ENCODE measurements at regions not wholly inside any gene's neighbourhood (a gene's known extent, or its start where the extent isn't known, plus 50 kb on each side); places are given as distances from the start of the nearest gene placed in this dataset.

GRCh38 chr12:83709899-83710298 lies 1023.2 kb downstream of the TMTC2 start:
- TF ChIP-seq RXRA (IDR thresholded peaks at IDR 0.05; ENCODE audit: insufficient read depth, low read depth, low read length) (no peak), CTCF (IDR thresholded peaks at IDR 0.05; ENCODE audit: control extremely low read depth in 1 of 3, insufficient read depth in 1 of 3, low read depth in 1 of 3, low read length in 3 of 3) (no peak), CHD1 (IDR thresholded peaks at IDR 0.05; ENCODE audit: low read depth, low read length) (no peak)

All from H1 (cell line).